Thyroid gland (tissue), 4 donors: ENCODE measurements at regions not wholly inside any gene's neighbourhood (a gene's known extent, or its start where the extent isn't known, plus 50 kb on each side); places are given as distances from the start of the nearest gene placed in this dataset.

Experiments
- DNase-seq, 2 donors: peaks; one replicate each; pipeline ENCODE4 v3.0.0-alpha.2; 2019
- H3K27ac ChIP-seq, 3 donors: fragments of 200-600 bp; sonication (generic); 1 replicate in 2 of 3; 2 replicates in 1 of 3; pipeline ENCODE4 v1.5.1; 2016 to 2019; ENCODE audit warnings: mild to moderate bottlenecking in 1 of 3, moderate library complexity in 1 of 3
- H3K27me3 ChIP-seq: fragments of 200-600 bp; sonication (generic); one replicate; pipeline ENCODE4 v1.5.1; 2019
- H3K36me3 ChIP-seq, 2 donors: fragments of 200-600 bp; sonication (generic); one replicate each; pipeline ENCODE4 v1.5.1; 2016 to 2019
- H3K4me1 ChIP-seq, 2 donors: fragments of 200-600 bp; sonication (generic); one replicate each; pipeline ENCODE4 v1.5.1; 2017 to 2019
- H3K4me3 ChIP-seq, 3 donors: fragments of 200-600 bp; sonication (generic); replicated peaks in 1 of 3; 1 replicate in 2 of 3; 2 replicates in 1 of 3; pipeline ENCODE4 v1.5.1; 2016; ENCODE audit warnings: mild to moderate bottlenecking in 1 of 3
- H3K9me3 ChIP-seq: fragments of 200-600 bp; sonication (generic); one replicate; pipeline ENCODE4 v1.5.1; 2017
- POLR2A ChIP-seq, 2 donors: fragments of 450-650 bp; IDR thresholded peaks; one replicate each; pipeline ENCODE4 v1.6.1; 2017; ENCODE audit warnings: antibody characterized with exemption in 2 of 2, mild to moderate bottlenecking in 2 of 2, moderate library complexity in 1 of 2
- WGBS, 2 donors: methylation state at CpG; one replicate each; pipeline ENCODE4 v1.1.5; 2017; 5-methylcytosine and 5-hydroxymethylcytosine counted together
- intact Hi-C: fragments of 100-400 bp; cut with DNase I; formaldehyde crosslinking; loops from one replicate; pipeline ENCODE4 v1.15.1; 2023
- TF ChIP-seq, protein P1 (sequence below), 6 experiments: fragments of 200-600 bp in 3 of 6; fragments of 450-650 bp in 3 of 6; sonication (generic) in 3 of 6; IDR thresholded peaks; one replicate each; pipeline ENCODE4 v1.5.1; 2016 to 2019; ENCODE audit warnings: antibody characterized with exemption in 6 of 6, mild to moderate bottlenecking in 2 of 6, inconsistent platforms in 1 of 6, moderate library complexity in 1 of 6

DNA sequence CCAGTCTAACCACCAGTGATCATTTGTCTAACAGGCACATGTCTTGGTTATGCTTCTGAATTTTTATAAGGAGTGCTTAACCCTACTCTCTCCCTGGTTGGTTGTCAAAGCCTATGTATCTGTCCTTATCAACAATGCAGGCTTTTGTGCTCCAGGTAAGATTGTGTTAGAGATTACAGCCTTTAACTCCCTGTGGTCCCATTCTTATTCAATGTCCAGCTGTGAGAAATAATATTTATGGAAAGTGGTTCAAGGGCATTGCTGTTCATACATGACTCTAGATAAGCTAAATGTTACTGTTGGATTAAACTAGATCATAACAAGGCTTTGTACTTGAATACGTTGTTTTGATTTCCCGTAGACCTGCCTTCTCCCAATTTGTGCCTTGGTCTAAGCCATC lies 146.1 kb upstream of the TSC22D2 start:
- no peak for TF ChIP-seq POLR2A (IDR thresholded peaks at IDR 0.05)
- TF ChIP-seq, protein P1, sequence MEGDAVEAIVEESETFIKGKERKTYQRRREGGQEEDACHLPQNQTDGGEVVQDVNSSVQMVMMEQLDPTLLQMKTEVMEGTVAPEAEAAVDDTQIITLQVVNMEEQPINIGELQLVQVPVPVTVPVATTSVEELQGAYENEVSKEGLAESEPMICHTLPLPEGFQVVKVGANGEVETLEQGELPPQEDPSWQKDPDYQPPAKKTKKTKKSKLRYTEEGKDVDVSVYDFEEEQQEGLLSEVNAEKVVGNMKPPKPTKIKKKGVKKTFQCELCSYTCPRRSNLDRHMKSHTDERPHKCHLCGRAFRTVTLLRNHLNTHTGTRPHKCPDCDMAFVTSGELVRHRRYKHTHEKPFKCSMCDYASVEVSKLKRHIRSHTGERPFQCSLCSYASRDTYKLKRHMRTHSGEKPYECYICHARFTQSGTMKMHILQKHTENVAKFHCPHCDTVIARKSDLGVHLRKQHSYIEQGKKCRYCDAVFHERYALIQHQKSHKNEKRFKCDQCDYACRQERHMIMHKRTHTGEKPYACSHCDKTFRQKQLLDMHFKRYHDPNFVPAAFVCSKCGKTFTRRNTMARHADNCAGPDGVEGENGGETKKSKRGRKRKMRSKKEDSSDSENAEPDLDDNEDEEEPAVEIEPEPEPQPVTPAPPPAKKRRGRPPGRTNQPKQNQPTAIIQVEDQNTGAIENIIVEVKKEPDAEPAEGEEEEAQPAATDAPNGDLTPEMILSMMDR (IDR thresholded peaks at IDR 0.05): no peak
- intact Hi-C loops: no loop called here
- 93 to 96% methylated on average over 2 of the region's 2 CpGs for WGBS, 2 donors
- no peak for DNase-seq
- Histone ChIP-seq H3K27ac (no peak overlapping the region), H3K9me3 (no peaks in the 10 kb centered on the region), H3K27me3 (no peaks in the 10 kb centered on the region), H3K36me3 (no peaks in the 10 kb centered on the region), H3K4me3 (no peak overlapping the region), H3K4me1 (peaks cover 0 to 6% of the 10 kb centered on the region in 2 donors)

DNA sequence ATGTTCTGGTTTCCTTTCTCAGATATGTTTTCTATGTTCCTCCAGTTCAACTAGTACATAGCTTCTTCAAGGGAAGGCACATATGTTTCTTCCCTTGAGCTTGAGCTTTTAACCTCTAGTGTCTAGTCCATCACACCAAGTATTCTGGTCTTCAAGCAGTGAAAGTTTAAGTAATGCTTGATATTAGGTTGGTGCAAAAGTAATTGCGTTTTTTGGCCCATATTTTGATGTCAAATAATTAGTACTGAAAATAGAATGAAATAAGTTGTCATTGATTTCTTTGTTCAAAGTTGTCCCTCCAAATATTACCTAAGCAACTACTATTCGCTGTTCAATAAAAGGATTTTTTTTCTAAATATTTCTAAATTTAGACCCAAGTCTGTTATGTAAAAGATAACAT lies 146.7 kb upstream of the TSC22D2 start:
- 87 to 89% methylated on average over 2 of the region's 2 CpGs for WGBS, 2 donors
- DNase-seq: no peak
- Histone ChIP-seq H3K4me1 (peaks cover 0 to 6% of the 10 kb centered on the region in 2 donors), H3K4me3 (no peak overlapping the region), H3K9me3 (no peaks in the 10 kb centered on the region), H3K36me3 (no peaks in the 10 kb centered on the region), H3K27ac (no peak overlapping the region), H3K27me3 (no peaks in the 10 kb centered on the region)
- intact Hi-C loops: no loop called here
- no peak for TF ChIP-seq POLR2A (IDR thresholded peaks at IDR 0.05)
- TF ChIP-seq, protein P1 (IDR thresholded peaks at IDR 0.05): no peak

DNA sequence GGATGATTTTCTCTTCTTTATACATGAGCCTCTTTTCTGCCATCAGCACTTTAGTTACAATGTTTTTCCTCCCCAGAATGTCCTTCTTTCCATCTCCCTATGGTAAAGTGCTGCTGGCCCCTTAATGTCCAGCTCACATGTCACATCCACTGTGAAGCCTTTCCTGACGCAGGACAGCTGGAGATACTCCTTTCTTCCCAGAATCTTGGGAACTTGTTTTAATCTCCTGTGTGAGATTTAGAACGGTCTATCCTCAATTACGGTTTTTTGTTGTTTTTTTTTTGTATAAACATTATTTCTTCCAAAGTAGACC lies 147.7 kb upstream of the TSC22D2 start:
- peaks cover 4 to 12% of the 10 kb centered on the region in 2 donors for H3K4me1 ChIP-seq
- no peaks in the 10 kb centered on the region for H3K27me3 ChIP-seq
- no peak overlapping the region for H3K27ac ChIP-seq
- intact Hi-C loops: no loop called here
- H3K36me3 ChIP-seq: no peaks in the 10 kb centered on the region
- H3K4me3 ChIP-seq: no peak overlapping the region
- H3K9me3 ChIP-seq: no peaks in the 10 kb centered on the region
- TF ChIP-seq, protein P1 (IDR thresholded peaks at IDR 0.05): no peak
- no peak for TF ChIP-seq POLR2A (IDR thresholded peaks at IDR 0.05)
- DNase-seq: no peak
- 78 to 87% methylated on average over 3 of the region's 3 CpGs for WGBS, 2 donors

DNA sequence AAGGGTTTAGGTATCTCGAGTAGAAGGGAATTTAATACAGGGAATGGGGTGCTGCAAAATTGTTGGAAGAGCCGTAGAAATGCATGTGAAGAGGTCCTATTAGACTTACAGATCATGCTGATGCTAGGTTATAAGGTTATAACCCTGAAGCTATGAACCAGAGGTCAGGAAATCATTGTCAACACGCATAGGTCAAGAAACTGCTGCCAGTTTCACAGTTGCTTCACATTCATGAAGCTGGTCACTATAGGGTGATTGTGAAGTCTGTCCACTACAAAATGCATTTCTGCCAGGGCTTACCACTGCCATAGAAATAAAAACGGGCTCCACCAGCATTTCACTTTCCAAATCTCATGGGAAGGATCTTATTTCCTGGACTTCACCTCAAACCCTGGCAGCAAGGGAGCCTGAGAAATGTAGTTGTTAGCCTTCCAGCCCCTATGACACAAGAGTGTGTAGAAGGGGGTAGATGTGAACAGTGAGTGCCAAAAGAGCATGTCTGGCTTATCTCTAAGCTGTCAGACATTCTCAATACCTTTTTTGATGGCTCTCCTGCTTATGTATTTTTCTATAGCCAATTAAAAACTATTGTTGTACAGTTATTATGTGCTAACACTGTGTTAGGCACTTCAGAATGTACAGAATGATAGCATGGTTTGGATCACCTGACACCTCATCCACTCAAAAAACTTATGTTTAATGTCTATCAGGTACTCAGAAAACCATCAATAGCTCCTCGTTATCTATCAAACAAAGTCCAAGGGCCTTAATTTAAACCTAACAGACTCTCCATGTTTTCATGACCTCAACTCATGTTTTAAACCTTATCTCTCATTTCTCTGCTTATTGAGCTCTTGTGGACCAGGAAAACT lies 148.3 kb upstream of the TSC22D2 start:
- DNase-seq: no peak
- peaks cover 8 to 15% of the 10 kb centered on the region in 2 donors for H3K4me1 ChIP-seq
- no peaks in the 10 kb centered on the region for H3K27me3 ChIP-seq
- 88 to 90% methylated on average over 5 of the region's 5 CpGs for WGBS, 2 donors
- H3K27ac ChIP-seq: no peak overlapping the region
- H3K36me3 ChIP-seq: no peaks in the 10 kb centered on the region
- intact Hi-C loops: no loop called here
- H3K4me3 ChIP-seq: no peak overlapping the region
- no peaks in the 10 kb centered on the region for H3K9me3 ChIP-seq
- no peak for TF ChIP-seq POLR2A (IDR thresholded peaks at IDR 0.05)
- TF ChIP-seq, protein P1 (IDR thresholded peaks at IDR 0.05): no peak

DNA sequence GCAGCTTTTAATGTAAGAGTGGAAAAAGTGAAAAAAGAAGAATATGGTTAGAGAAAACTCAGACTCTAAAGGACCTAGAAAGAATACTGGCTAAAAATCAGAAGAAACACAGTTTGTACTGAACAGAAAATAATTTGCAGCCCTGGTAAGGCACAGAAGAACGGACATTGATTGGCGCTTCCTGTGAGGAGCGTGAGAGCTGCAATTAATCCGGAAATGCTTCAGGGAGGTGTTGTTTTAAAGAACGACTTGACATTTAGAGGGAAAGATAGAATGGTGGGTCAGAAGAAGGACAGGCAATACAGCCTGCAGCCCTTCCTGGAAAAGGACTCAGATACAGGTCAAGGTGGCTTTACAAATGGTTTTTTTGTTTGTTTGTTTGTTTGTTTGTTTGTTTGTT lies 151.3 kb upstream of the TSC22D2 start:
- no peaks in the 10 kb centered on the region for H3K27me3 ChIP-seq
- DNase-seq: no peak
- H3K4me3 ChIP-seq: no peak overlapping the region
- H3K36me3 ChIP-seq: no peaks in the 10 kb centered on the region
- intact Hi-C loops: no loop called here
- 65 to 69% methylated on average over 5 of the region's 5 CpGs for WGBS, 2 donors
- no peaks in the 10 kb centered on the region for H3K9me3 ChIP-seq
- no peak overlapping the region for H3K27ac ChIP-seq
- peaks cover 35 to 44% of the 10 kb centered on the region in 2 donors for H3K4me1 ChIP-seq
- no peak for TF ChIP-seq POLR2A (IDR thresholded peaks at IDR 0.05)
- TF ChIP-seq, protein P1 (IDR thresholded peaks at IDR 0.05): no peak
